ENCODE measurements at regions not wholly inside any gene's neighbourhood (a gene's known extent, or its start where the extent isn't known, plus 50 kb on each side); places are given as distances from the start of the nearest gene placed in this dataset.

- Histone ChIP-seq H3K4me3 (no peak overlapping the region), H3K36me3 (no peaks in the 10 kb centered on the region), H3K27ac (no peak overlapping the region), H3K4me1 (peaks cover 0 to under 1% (median 0%) of the 10 kb centered on the region in 6 donors), H3K9me3 (no peaks in the 10 kb centered on the region), H3K27me3 (replicated peaks in 1 of 7) (no peaks in the 10 kb centered on the region)
- no peak for DNase-seq
- TF ChIP-seq POLR2AphosphoS5 (IDR thresholded peaks at IDR 0.05) (no peak), POLR2A (IDR thresholded peaks at IDR 0.05) (no peak)
- TF ChIP-seq, protein P1, sequence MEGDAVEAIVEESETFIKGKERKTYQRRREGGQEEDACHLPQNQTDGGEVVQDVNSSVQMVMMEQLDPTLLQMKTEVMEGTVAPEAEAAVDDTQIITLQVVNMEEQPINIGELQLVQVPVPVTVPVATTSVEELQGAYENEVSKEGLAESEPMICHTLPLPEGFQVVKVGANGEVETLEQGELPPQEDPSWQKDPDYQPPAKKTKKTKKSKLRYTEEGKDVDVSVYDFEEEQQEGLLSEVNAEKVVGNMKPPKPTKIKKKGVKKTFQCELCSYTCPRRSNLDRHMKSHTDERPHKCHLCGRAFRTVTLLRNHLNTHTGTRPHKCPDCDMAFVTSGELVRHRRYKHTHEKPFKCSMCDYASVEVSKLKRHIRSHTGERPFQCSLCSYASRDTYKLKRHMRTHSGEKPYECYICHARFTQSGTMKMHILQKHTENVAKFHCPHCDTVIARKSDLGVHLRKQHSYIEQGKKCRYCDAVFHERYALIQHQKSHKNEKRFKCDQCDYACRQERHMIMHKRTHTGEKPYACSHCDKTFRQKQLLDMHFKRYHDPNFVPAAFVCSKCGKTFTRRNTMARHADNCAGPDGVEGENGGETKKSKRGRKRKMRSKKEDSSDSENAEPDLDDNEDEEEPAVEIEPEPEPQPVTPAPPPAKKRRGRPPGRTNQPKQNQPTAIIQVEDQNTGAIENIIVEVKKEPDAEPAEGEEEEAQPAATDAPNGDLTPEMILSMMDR (IDR thresholded peaks at IDR 0.05 in 8 of 11, conservative IDR thresholded peaks at IDR 0.05 in 3 of 11), result no peak
- 56 to 85% (median 76%) methylated on average over 2 of the region's 2 CpGs for WGBS, 5 donors
- intact Hi-C loops (cut with DNase I; ENCODE audit: low total_unique reads), result no loop called here
Observed at GRCh38 chr5:89735082-89735481, 674.5 kb downstream of the CETN3 start.

- no peaks in the 10 kb centered on the region for H3K36me3 ChIP-seq
- no peaks in the 10 kb centered on the region for H3K27me3 ChIP-seq (replicated peaks in 1 of 7)
- peaks cover 0 to 13% (median 2%) of the 10 kb centered on the region in 6 donors for H3K4me1 ChIP-seq
- H3K27ac ChIP-seq, result no peak overlapping the region
- 78 to 89% (median 81%) methylated on average over 1 of the region's 1 CpG for WGBS, 5 donors
- TF ChIP-seq, protein P1 (IDR thresholded peaks at IDR 0.05 in 8 of 11, conservative IDR thresholded peaks at IDR 0.05 in 3 of 11), result no peak
- TF ChIP-seq POLR2A (IDR thresholded peaks at IDR 0.05), result no peak
- TF ChIP-seq POLR2AphosphoS5 (IDR thresholded peaks at IDR 0.05), result no peak
- no peaks in the 10 kb centered on the region for H3K9me3 ChIP-seq
- DNase-seq, result no peak
- intact Hi-C loops (cut with DNase I; ENCODE audit: low total_unique reads), result no loop called here
- H3K4me3 ChIP-seq, result no peak overlapping the region
Observed at GRCh38 chr5:89733772-89734171, 675.8 kb downstream of the CETN3 start.

- no peaks in the 10 kb centered on the region for H3K9me3 ChIP-seq
- H3K27ac ChIP-seq, result no peak overlapping the region
- no peak for DNase-seq
- H3K4me3 ChIP-seq, result no peak overlapping the region
- no peak for TF ChIP-seq POLR2AphosphoS5 (IDR thresholded peaks at IDR 0.05)
- TF ChIP-seq POLR2A (IDR thresholded peaks at IDR 0.05), result no peak
- TF ChIP-seq, protein P1 (IDR thresholded peaks at IDR 0.05 in 8 of 11, conservative IDR thresholded peaks at IDR 0.05 in 3 of 11), result peak in 2 of 11 experiments; percentile 13 to 15
- intact Hi-C loops (cut with DNase I; ENCODE audit: low total_unique reads), result no loop called here
- no peaks in the 10 kb centered on the region for H3K36me3 ChIP-seq
- H3K27me3 ChIP-seq (replicated peaks in 1 of 7), result no peaks in the 10 kb centered on the region
- peaks cover 0 to 21% (median 2%) of the 10 kb centered on the region in 6 donors for H3K4me1 ChIP-seq
- WGBS, 5 donors, result 61 to 72% (median 62%) methylated on average over 2 of the region's 2 CpGs
Observed at GRCh38 chr5:89729623-89730301, 679.8 kb downstream of the CETN3 start.

- WGBS, 5 donors, result 35 to 54% (median 43%) methylated on average over 5 of the region's 5 CpGs
- no peaks in the 10 kb centered on the region for H3K9me3 ChIP-seq
- TF ChIP-seq, protein P1 (IDR thresholded peaks at IDR 0.05 in 8 of 11, conservative IDR thresholded peaks at IDR 0.05 in 3 of 11), result no peak
- TF ChIP-seq POLR2AphosphoS5 (IDR thresholded peaks at IDR 0.05) (no peak), POLR2A (IDR thresholded peaks at IDR 0.05) (no peak)
- H3K36me3 ChIP-seq, result no peaks in the 10 kb centered on the region
- H3K4me1 ChIP-seq, result peaks cover 0 to 21% (median 2%) of the 10 kb centered on the region in 6 donors
- DNase-seq, result no peak
- intact Hi-C loops (cut with DNase I; ENCODE audit: low total_unique reads), result no loop called here
- H3K27ac ChIP-seq, result no peak overlapping the region
- H3K4me3 ChIP-seq, result no peak overlapping the region
- H3K27me3 ChIP-seq (replicated peaks in 1 of 7), result no peaks in the 10 kb centered on the region
Observed at GRCh38 chr5:89728750-89729149, 680.8 kb downstream of the CETN3 start.

All from spleen (tissue), 11 donors.